B cell (primary cell): ENCODE measurements at regions not wholly inside any gene's neighbourhood (a gene's known extent, or its start where the extent isn't known, plus 50 kb on each side); places are given as distances from the start of the nearest gene placed in this dataset.

ENCODE experiments used
- ATAC-seq: fragments of 200-7000 bp; cut with Tn5 transposase; one replicate; pipeline ENCODE4 v1.10.0; 2021; ENCODE audit warnings: low read depth, mild to moderate bottlenecking, moderate number of reproducible peaks, moderate library complexity
- CTCF ChIA-PET: fragments of 350-600 bp; sonication (Branson Sonifier 250); formaldehyde crosslinking; loops from one replicate; lab custom pipeline; 2021; ENCODE audit warnings: antibody characterized with exemption, inconsistent platforms; lab: Charles Lee
- POLR2A ChIA-PET: fragments of 350-600 bp; sonication (Branson Sonifier 250); formaldehyde crosslinking; loops from one replicate; lab custom pipeline; 2021; ENCODE audit warnings: antibody characterized with exemption; lab: Charles Lee
- DNase-seq: peaks from one replicate; pipeline ENCODE4 v3.0.0; 2013
- H2AFZ ChIP-seq: 2 replicates; pipeline ENCODE4 v1.6.1; 2012; ENCODE audit warnings: mild to moderate bottlenecking, low read depth, low read length; ENCODE audit not compliant: insufficient read depth, poor library complexity, severe bottlenecking
- H3K27ac ChIP-seq, 2 donors: 1 replicate in 1 of 2; 2 replicates in 1 of 2; pipeline ENCODE4 v1.5.1; 2012 to 2013; ENCODE audit warnings: low read length in 2 of 2, mild to moderate bottlenecking in 2 of 2, moderate library complexity in 1 of 2
- H3K27me3 ChIP-seq, 4 experiments: fragments of 200-600 bp in 1 of 4; sonication (generic) in 1 of 4; replicated peaks in 1 of 4; 1 replicate in 2 of 4; 2 replicates in 2 of 4; pipeline versions ENCODE4 v1.6.1 to v1.7.0; 2013 to 2016; ENCODE audit warnings: low read length in 3 of 4, mild to moderate bottlenecking in 2 of 4, mixed read lengths in 1 of 4, moderate library complexity in 1 of 4; ENCODE audit not compliant: insufficient read depth in 4 of 4, control insufficient read depth in 3 of 4; ENCODE audit errors: control extremely low read depth in 1 of 4
- H3K36me3 ChIP-seq, 2 experiments: replicated peaks in 1 of 2; 1 replicate in 1 of 2; 2 replicates in 1 of 2; pipeline versions ENCODE4 v1.6.1 to v1.7.1; 2013; ENCODE audit warnings: low read length in 1 of 2; ENCODE audit not compliant: insufficient read depth in 2 of 2, control insufficient read depth in 1 of 2; ENCODE audit errors: control extremely low read depth in 1 of 2, extremely low read depth in 1 of 2
- H3K4me1 ChIP-seq, 2 donors: fragments of 200-600 bp in 1 of 2; sonication (generic) in 1 of 2; 1 replicate in 1 of 2; 2 replicates in 1 of 2; pipeline versions ENCODE4 v1.5.1 to v1.6.1; 2013 to 2017; ENCODE audit warnings: low read length in 2 of 2; ENCODE audit not compliant: control insufficient read depth in 2 of 2, insufficient read depth in 2 of 2
- H3K4me2 ChIP-seq: replicated peaks from 2 replicates; pipeline ENCODE3; 2012; ENCODE audit warnings: mild to moderate bottlenecking, low read depth, low read length; ENCODE audit not compliant: poor library complexity, severe bottlenecking
- H3K4me3 ChIP-seq, 5 experiments: fragments of 200-600 bp in 1 of 5; sonication (generic) in 1 of 5; 1 replicate in 3 of 5; 2 replicates in 2 of 5; pipeline versions ENCODE4 v1.5.1 to v1.7.0; 2011 to 2016; ENCODE audit warnings: low read length in 4 of 5, mild to moderate bottlenecking in 4 of 5, low read depth in 2 of 5, control low read depth in 1 of 5, moderate library complexity in 1 of 5; ENCODE audit not compliant: insufficient read depth in 1 of 5; ENCODE audit errors: control extremely low read depth in 1 of 5, extremely low read depth in 1 of 5
- H3K79me2 ChIP-seq: fragments of 200-600 bp; sonication (generic); one replicate; pipeline ENCODE4 v1.6.0; 2016; ENCODE audit warnings: low read length; ENCODE audit not compliant: control insufficient read depth, insufficient read depth
- H3K9ac ChIP-seq: fragments of 200-600 bp; sonication (generic); 2 replicates; pipeline ENCODE4 v1.6.1; 2017; ENCODE audit warnings: mild to moderate bottlenecking, low read length, moderate library complexity
- H3K9me3 ChIP-seq, 3 donors: one replicate each; pipeline versions ENCODE4 v1.6.1 to v1.7.1; 2013; ENCODE audit warnings: low read length in 2 of 3; ENCODE audit not compliant: control insufficient read depth in 2 of 3, insufficient read depth in 1 of 3; ENCODE audit errors: control extremely low read depth in 1 of 3
- H4K20me1 ChIP-seq: 2 replicates; pipeline ENCODE4 v1.6.0; 2012; ENCODE audit warnings: mild to moderate bottlenecking, low read length; ENCODE audit not compliant: insufficient read depth, control insufficient read depth, poor library complexity, severe bottlenecking
- H3K27ac Mint-ChIP-seq: one replicate; pipeline ENCODE4 v1.8.0; 2021; ENCODE audit warnings: mixed read lengths
- H3K27me3 Mint-ChIP-seq: one replicate; pipeline ENCODE4 v1.8.0; 2021; ENCODE audit warnings: mixed read lengths
- H3K4me1 Mint-ChIP-seq: one replicate; pipeline ENCODE4 v1.8.0; 2021; ENCODE audit warnings: mixed read lengths
- H3K4me3 Mint-ChIP-seq: one replicate; pipeline ENCODE4 v1.8.0; 2021; ENCODE audit warnings: mixed read lengths
- H3K9me3 Mint-ChIP-seq: one replicate; pipeline ENCODE4 v1.8.0; 2022; ENCODE audit warnings: mixed read lengths; ENCODE audit not compliant: insufficient read depth
- CTCF ChIP-seq: fragments of 200-600 bp; IDR thresholded peaks from one replicate; pipeline ENCODE4 v1.8.0; 2022; ENCODE audit warnings: antibody characterized with exemption, mild to moderate bottlenecking
- EZH2 ChIP-seq: IDR thresholded peaks from 2 replicates; pipeline ENCODE4 v1.6.1; 2012; ENCODE audit warnings: borderline replicate concordance, low read depth, mild to moderate bottlenecking, moderate library complexity, low read length; ENCODE audit not compliant: insufficient read depth, poor library complexity, severe bottlenecking
- WGBS: methylation state at CpG from one replicate; pipeline ENCODE4 v1.1.5; 2013; ENCODE audit warnings: missing lambda C conversion rate; ENCODE audit not compliant: insufficient coverage; 5-methylcytosine and 5-hydroxymethylcytosine counted together
- intact Hi-C: fragments of 100-400 bp; cut with micrococcal nuclease; formaldehyde crosslinking; loops from one replicate; pipeline ENCODE4 v1.10.0; 2022

GRCh38 chr3:6435951-6436350, 425.0 kb upstream of the GRM7 start:
- Histone ChIP-seq H3K4me2 (no peak overlapping the region), H4K20me1 (no peaks in the 10 kb centered on the region), H2AFZ (no peak overlapping the region), H3K79me2 (no peaks in the 10 kb centered on the region), H3K9ac (no peak overlapping the region), H3K4me3 (no peak overlapping the region), H3K9me3 (no peaks in the 10 kb centered on the region), H3K27me3 (no peaks in the 10 kb centered on the region), H3K4me1 (no peaks in the 10 kb centered on the region), H3K36me3 (no peaks in the 10 kb centered on the region), H3K27ac (no peak overlapping the region)
- no peak for ATAC-seq
- DNase-seq, result no peak
- Mint-ChIP-seq H3K27me3 (no peaks in the 10 kb centered on the region), H3K4me3 (no peak overlapping the region), H3K9me3 (no peaks in the 10 kb centered on the region), H3K4me1 (no peaks in the 10 kb centered on the region), H3K27ac (no peak overlapping the region)
- intact Hi-C loops, result no loop called here
- ChIA-PET POLR2A (no interaction called here), CTCF (no interaction called here)
- WGBS, result no CpG with 5 or more reads among the region's 1 CpG
- TF ChIP-seq CTCF (no peak), EZH2 (no peak)

GRCh38 chr3:6437631-6438030, 423.3 kb upstream of the GRM7 start:
- Mint-ChIP-seq H3K27me3 (no peaks in the 10 kb centered on the region), H3K27ac (no peak overlapping the region), H3K9me3 (no peaks in the 10 kb centered on the region), H3K4me1 (no peaks in the 10 kb centered on the region), H3K4me3 (no peak overlapping the region)
- DNase-seq (no peak), ATAC-seq (no peak)
- H3K9ac ChIP-seq, result no peak overlapping the region
- no CpG with 5 or more reads among the region's 3 CpGs for WGBS
- H4K20me1 ChIP-seq, result no peaks in the 10 kb centered on the region
- ChIA-PET CTCF (no interaction called here), POLR2A (no interaction called here)
- intact Hi-C loops, result no loop called here
- no peak overlapping the region for H3K27ac ChIP-seq
- H3K9me3 ChIP-seq, result no peaks in the 10 kb centered on the region
- no peak overlapping the region for H3K4me2 ChIP-seq
- H2AFZ ChIP-seq, result no peak overlapping the region
- H3K36me3 ChIP-seq, result no peaks in the 10 kb centered on the region
- no peak overlapping the region for H3K4me3 ChIP-seq
- H3K27me3 ChIP-seq, result no peaks in the 10 kb centered on the region
- H3K4me1 ChIP-seq, result no peaks in the 10 kb centered on the region
- no peak for TF ChIP-seq CTCF
- no peak for TF ChIP-seq EZH2
- no peaks in the 10 kb centered on the region for H3K79me2 ChIP-seq
